ENCODE measurements at regions not wholly inside any gene's neighbourhood (a gene's known extent, or its start where the extent isn't known, plus 50 kb on each side); places are given as distances from the start of the nearest gene placed in this dataset.

- DNase-seq, result no peak
- Histone ChIP-seq H3K23ac (ENCODE audit: low read length) (no peak overlapping the region), H3K4me3 (ENCODE audit: low read depth, low read length) (no peak overlapping the region)
Observed at GRCh38 chr2:193965263-193965662, 1691.8 kb upstream of the SLC39A10 start.

GRCh38 chr2:193963472-193964119 lies 1693.4 kb upstream of the SLC39A10 start:
- H3K27me3 ChIP-seq (ENCODE audit: insufficient read depth, low read length), result no peaks in the 10 kb centered on the region
- H3K79me1 ChIP-seq (ENCODE audit: low read length), result no peaks in the 10 kb centered on the region
- H3K23ac ChIP-seq (ENCODE audit: low read length), result no peak overlapping the region
- no peak overlapping the region for H4K91ac ChIP-seq (ENCODE audit: low read depth, low read length)
- no peaks in the 10 kb centered on the region for H3K4me1 ChIP-seq (ENCODE audit: control insufficient read depth in 1 of 2, insufficient read depth in 2 of 2, low read length in 2 of 2)
- no peak overlapping the region for H3K14ac ChIP-seq (ENCODE audit: low read length)
- H2BK5ac ChIP-seq (ENCODE audit: low read depth, low read length, poor library complexity), result no peak overlapping the region
- H3K4me2 ChIP-seq (ENCODE audit: low read length), result no peak overlapping the region
- H4K12ac ChIP-seq (ENCODE audit: low read depth, low read length), result no peak overlapping the region
- no peak overlapping the region for H4K8ac ChIP-seq (ENCODE audit: low read depth, low read length)
- no peak overlapping the region for H3K4ac ChIP-seq (ENCODE audit: low read depth, low read length)
- H3K36me3 ChIP-seq (ENCODE audit: control insufficient read depth in 1 of 2, insufficient read depth in 2 of 2, low read length in 2 of 2), result no peaks in the 10 kb centered on the region
- H3K4me3 ChIP-seq (ENCODE audit: low read depth, low read length), result no peak overlapping the region
- no peaks in the 10 kb centered on the region for H3K9me3 ChIP-seq (ENCODE audit: insufficient read depth, low read depth, low read length)
- DNase-seq, result peak; percentile 25 to 62
- H3K9ac ChIP-seq (ENCODE audit: low read length), result no peak overlapping the region
- no peak overlapping the region for H2BK12ac ChIP-seq (ENCODE audit: low read length)
- no peak overlapping the region for H3K18ac ChIP-seq (ENCODE audit: low read length)
- H2BK120ac ChIP-seq (ENCODE audit: insufficient read depth, low read length, poor library complexity), result no peak overlapping the region
- no peak overlapping the region for H2AK5ac ChIP-seq (ENCODE audit: low read length)
- no peaks in the 10 kb centered on the region for H3K79me2 ChIP-seq (ENCODE audit: control insufficient read depth, insufficient read depth, low read length, poor library complexity)
- WGBS (ENCODE audit: extremely low coverage, insufficient coverage, insufficient read length), result no CpG with 5 or more reads among the region's 4 CpGs
- H3K27ac ChIP-seq (ENCODE audit: low read depth, low read length), result no peak overlapping the region
- no peak overlapping the region for H2AFZ ChIP-seq (ENCODE audit: insufficient read depth, low read length, poor library complexity)

More at GRCh38 chr2:193965263-193965662, 1691.8 kb upstream of the SLC39A10 start:
- H3K4ac ChIP-seq (ENCODE audit: low read depth, low read length), result no peak overlapping the region
- no peak overlapping the region for H2AFZ ChIP-seq (ENCODE audit: insufficient read depth, low read length, poor library complexity)
- H4K91ac ChIP-seq (ENCODE audit: low read depth, low read length), result no peak overlapping the region
- H2BK5ac ChIP-seq (ENCODE audit: low read depth, low read length, poor library complexity), result no peak overlapping the region
- no peaks in the 10 kb centered on the region for H3K27me3 ChIP-seq (ENCODE audit: insufficient read depth, low read length)
- no peaks in the 10 kb centered on the region for H3K4me1 ChIP-seq (ENCODE audit: control insufficient read depth in 1 of 2, insufficient read depth in 2 of 2, low read length in 2 of 2)
- no peaks in the 10 kb centered on the region for H3K36me3 ChIP-seq (ENCODE audit: control insufficient read depth in 1 of 2, insufficient read depth in 2 of 2, low read length in 2 of 2)
- no peak overlapping the region for H3K9ac ChIP-seq (ENCODE audit: low read length)
- no peak overlapping the region for H3K4me2 ChIP-seq (ENCODE audit: low read length)
- H3K9me3 ChIP-seq (ENCODE audit: insufficient read depth, low read depth, low read length), result no peaks in the 10 kb centered on the region
- no peak overlapping the region for H3K14ac ChIP-seq (ENCODE audit: low read length)
- no peak overlapping the region for H4K8ac ChIP-seq (ENCODE audit: low read depth, low read length)
- no peak overlapping the region for H4K12ac ChIP-seq (ENCODE audit: low read depth, low read length)
- H3K79me1 ChIP-seq (ENCODE audit: low read length), result no peaks in the 10 kb centered on the region
- no peaks in the 10 kb centered on the region for H3K79me2 ChIP-seq (ENCODE audit: control insufficient read depth, insufficient read depth, low read length, poor library complexity)
- WGBS (ENCODE audit: extremely low coverage, insufficient coverage, insufficient read length), result no CpG with 5 or more reads among the region's 4 CpGs
- H2BK120ac ChIP-seq (ENCODE audit: insufficient read depth, low read length, poor library complexity), result no peak overlapping the region
- no peak overlapping the region for H2AK5ac ChIP-seq (ENCODE audit: low read length)
- H3K18ac ChIP-seq (ENCODE audit: low read length), result no peak overlapping the region
- no peak overlapping the region for H3K27ac ChIP-seq (ENCODE audit: low read depth, low read length)
- H2BK12ac ChIP-seq (ENCODE audit: low read length), result no peak overlapping the region

GRCh38 chr2:193946806-193947205 lies 1710.2 kb upstream of the SLC39A10 start:
- no peak overlapping the region for H2BK12ac ChIP-seq (ENCODE audit: low read length)
- no peak overlapping the region for H4K8ac ChIP-seq (ENCODE audit: low read depth, low read length)
- H3K4me2 ChIP-seq (ENCODE audit: low read length), result no peak overlapping the region
- no peaks in the 10 kb centered on the region for H3K4me1 ChIP-seq (ENCODE audit: control insufficient read depth in 1 of 2, insufficient read depth in 2 of 2, low read length in 2 of 2)
- H4K91ac ChIP-seq (ENCODE audit: low read depth, low read length), result no peak overlapping the region
- H3K9me3 ChIP-seq (ENCODE audit: insufficient read depth, low read depth, low read length), result no peaks in the 10 kb centered on the region
- H4K12ac ChIP-seq (ENCODE audit: low read depth, low read length), result no peak overlapping the region
- H3K4me3 ChIP-seq (ENCODE audit: low read depth, low read length), result no peak overlapping the region
- no peak overlapping the region for H2AK5ac ChIP-seq (ENCODE audit: low read length)
- H2BK5ac ChIP-seq (ENCODE audit: low read depth, low read length, poor library complexity), result no peak overlapping the region
- no peaks in the 10 kb centered on the region for H3K27me3 ChIP-seq (ENCODE audit: insufficient read depth, low read length)
- no CpG with 5 or more reads among the region's 1 CpG for WGBS (ENCODE audit: extremely low coverage, insufficient coverage, insufficient read length)
- no peak overlapping the region for H3K4ac ChIP-seq (ENCODE audit: low read depth, low read length)
- H3K36me3 ChIP-seq (ENCODE audit: control insufficient read depth in 1 of 2, insufficient read depth in 2 of 2, low read length in 2 of 2), result no peaks in the 10 kb centered on the region
- DNase-seq, result no peak
- no peak overlapping the region for H2AFZ ChIP-seq (ENCODE audit: insufficient read depth, low read length, poor library complexity)
- no peak overlapping the region for H3K18ac ChIP-seq (ENCODE audit: low read length)
- H3K79me2 ChIP-seq (ENCODE audit: control insufficient read depth, insufficient read depth, low read length, poor library complexity), result no peaks in the 10 kb centered on the region
- no peak overlapping the region for H3K9ac ChIP-seq (ENCODE audit: low read length)
- no peak overlapping the region for H3K27ac ChIP-seq (ENCODE audit: low read depth, low read length)
- H3K23ac ChIP-seq (ENCODE audit: low read length), result no peak overlapping the region
- no peak overlapping the region for H2BK120ac ChIP-seq (ENCODE audit: insufficient read depth, low read length, poor library complexity)
- no peak overlapping the region for H3K14ac ChIP-seq (ENCODE audit: low read length)
- no peaks in the 10 kb centered on the region for H3K79me1 ChIP-seq (ENCODE audit: low read length)

GRCh38 chr2:193943406-193943960 lies 1713.5 kb upstream of the SLC39A10 start:
- H3K36me3 ChIP-seq (ENCODE audit: control insufficient read depth in 1 of 2, insufficient read depth in 2 of 2, low read length in 2 of 2), result no peaks in the 10 kb centered on the region
- no peak overlapping the region for H3K4me2 ChIP-seq (ENCODE audit: low read length)

More at GRCh38 chr2:193943406-193943960, 1713.5 kb upstream of the SLC39A10 start:
- Histone ChIP-seq H2BK120ac (ENCODE audit: insufficient read depth, low read length, poor library complexity) (no peak overlapping the region), H2BK12ac (ENCODE audit: low read length) (no peak overlapping the region), H4K91ac (ENCODE audit: low read depth, low read length) (no peak overlapping the region), H4K12ac (ENCODE audit: low read depth, low read length) (no peak overlapping the region), H3K79me2 (ENCODE audit: control insufficient read depth, insufficient read depth, low read length, poor library complexity) (no peaks in the 10 kb centered on the region), H3K18ac (ENCODE audit: low read length) (no peak overlapping the region), H3K27me3 (ENCODE audit: insufficient read depth, low read length) (no peaks in the 10 kb centered on the region), H3K9ac (ENCODE audit: low read length) (no peak overlapping the region), H3K4ac (ENCODE audit: low read depth, low read length) (no peak overlapping the region), H2AFZ (ENCODE audit: insufficient read depth, low read length, poor library complexity) (no peak overlapping the region), H3K9me3 (ENCODE audit: insufficient read depth, low read depth, low read length) (no peaks in the 10 kb centered on the region), H2AK5ac (ENCODE audit: low read length) (no peak overlapping the region), H3K23ac (ENCODE audit: low read length) (no peak overlapping the region), H3K14ac (ENCODE audit: low read length) (no peak overlapping the region), H3K4me1 (ENCODE audit: control insufficient read depth in 1 of 2, insufficient read depth in 2 of 2, low read length in 2 of 2) (no peaks in the 10 kb centered on the region), H2BK5ac (ENCODE audit: low read depth, low read length, poor library complexity) (no peak overlapping the region), H3K79me1 (ENCODE audit: low read length) (no peaks in the 10 kb centered on the region), H3K27ac (ENCODE audit: low read depth, low read length) (no peak overlapping the region), H3K4me3 (ENCODE audit: low read depth, low read length) (no peak overlapping the region), H4K8ac (ENCODE audit: low read depth, low read length) (no peak overlapping the region)
- no CpG with 5 or more reads among the region's 4 CpGs for WGBS (ENCODE audit: extremely low coverage, insufficient coverage, insufficient read length)
- no peak for DNase-seq

Data from trophoblast cell (in vitro differentiated cells and primary cell).